NAMALWA (cell line): ENCODE measurements at regions not wholly inside any gene's neighbourhood (a gene's known extent, or its start where the extent isn't known, plus 50 kb on each side); places are given as distances from the start of the nearest gene placed in this dataset.
A peak's percentile ranks its signal among the peaks of the same experiment; 100 is the strongest.

Experiments used
- DNase-seq: peaks from one replicate; pipeline ENCODE4 v3.0.0-alpha.2; 2015; ENCODE audit warnings: low spot score

GRCh38 chr2:81549646-81550045 lies 1245.1 kb upstream of the LRRTM1 start:
- no peak for DNase-seq

GRCh38 chr2:81545626-81546025 lies 1241.1 kb upstream of the LRRTM1 start:
- no peak for DNase-seq

DNA sequence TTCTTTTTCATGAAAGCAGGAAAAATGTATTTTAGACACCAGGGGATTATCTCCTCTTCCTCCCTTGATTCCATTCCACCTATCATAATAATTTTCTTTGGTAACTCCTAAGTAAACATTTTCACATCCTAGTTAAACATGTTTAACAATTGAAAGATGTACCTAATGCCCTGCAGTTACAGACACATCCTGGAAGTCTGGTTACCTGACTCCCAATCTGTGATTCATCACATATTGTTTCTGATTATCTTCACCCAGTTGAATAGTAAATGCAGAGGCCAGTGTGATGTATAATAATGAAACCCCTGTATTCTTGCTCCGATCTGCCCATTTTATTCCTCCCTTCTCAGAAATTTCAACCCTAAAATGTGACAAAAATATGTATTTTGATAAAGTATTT lies 1237.6 kb upstream of the LRRTM1 start:
- no peak for DNase-seq

DNA sequence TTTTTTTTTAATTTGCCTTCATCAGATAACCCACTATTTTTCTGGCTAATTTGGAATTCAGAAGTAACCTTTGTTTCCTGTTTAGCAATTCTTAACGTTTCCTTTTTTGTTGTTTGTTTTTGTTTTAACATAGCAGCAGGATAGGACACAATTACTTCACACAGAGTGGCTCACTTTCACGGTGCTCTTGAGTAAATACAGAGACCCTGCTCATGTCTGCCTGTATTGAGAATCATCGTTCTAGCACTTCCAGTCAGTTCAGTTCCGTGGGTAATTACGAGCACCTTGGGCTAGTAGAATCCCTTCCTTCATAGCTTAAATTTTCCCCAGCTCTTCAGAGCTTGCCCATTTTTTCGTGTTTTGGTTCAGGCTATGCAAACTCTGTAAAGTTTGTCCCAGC lies 1225.4 kb upstream of the LRRTM1 start:
- DNase-seq, result no peak

- no peak for DNase-seq
Observed at GRCh38 chr2:81528852-81529480, 1224.4 kb upstream of the LRRTM1 start.

- DNase-seq, result no peak
Observed at GRCh38 chr2:81523344-81523743, 1218.8 kb upstream of the LRRTM1 start.

- no peak for DNase-seq
Observed at GRCh38 chr2:81513328-81513727, 1208.8 kb upstream of the LRRTM1 start.

DNA sequence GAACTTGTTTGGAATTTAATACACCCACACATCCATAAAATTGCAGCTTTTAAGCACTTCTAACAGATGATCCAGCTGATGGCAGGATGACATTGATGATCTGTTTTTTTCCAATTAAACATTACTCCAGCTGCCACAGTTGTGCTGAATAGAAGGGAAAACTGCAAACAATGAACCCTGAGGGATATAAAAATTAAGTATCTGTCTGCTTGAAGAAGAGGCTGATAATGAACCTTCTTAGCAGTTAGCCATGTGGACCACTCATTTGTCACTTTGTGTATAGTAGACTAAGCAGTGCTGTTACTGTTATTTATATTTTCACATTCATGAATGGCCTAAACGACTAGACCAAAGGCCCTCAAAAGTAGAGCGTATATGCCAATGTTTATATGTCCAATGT lies 1201.0 kb upstream of the LRRTM1 start:
- no peak for DNase-seq

DNA sequence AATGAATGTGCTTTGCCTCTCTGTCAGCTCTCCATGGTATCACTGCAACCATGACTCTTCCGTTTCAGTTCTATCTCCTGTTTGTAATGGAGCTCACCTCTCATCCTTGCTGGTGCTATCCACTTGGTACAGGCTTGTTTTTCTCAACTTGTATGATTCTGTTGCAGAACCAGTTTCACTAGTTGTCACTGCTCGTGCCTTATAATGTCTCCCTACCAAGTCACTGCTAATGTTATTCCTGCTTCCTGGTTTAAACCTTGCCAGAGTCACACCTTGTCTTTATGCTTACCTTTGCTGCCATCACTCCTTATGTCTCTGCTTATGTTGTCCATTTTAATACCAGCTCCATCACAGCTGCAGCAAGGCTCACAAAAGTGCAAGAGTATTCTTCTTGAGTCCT lies 1191.0 kb upstream of the LRRTM1 start:
- no peak for DNase-seq

GRCh38 chr2:81483254-81483653 lies 1178.7 kb upstream of the LRRTM1 start:
- DNase-seq, result no peak

DNA sequence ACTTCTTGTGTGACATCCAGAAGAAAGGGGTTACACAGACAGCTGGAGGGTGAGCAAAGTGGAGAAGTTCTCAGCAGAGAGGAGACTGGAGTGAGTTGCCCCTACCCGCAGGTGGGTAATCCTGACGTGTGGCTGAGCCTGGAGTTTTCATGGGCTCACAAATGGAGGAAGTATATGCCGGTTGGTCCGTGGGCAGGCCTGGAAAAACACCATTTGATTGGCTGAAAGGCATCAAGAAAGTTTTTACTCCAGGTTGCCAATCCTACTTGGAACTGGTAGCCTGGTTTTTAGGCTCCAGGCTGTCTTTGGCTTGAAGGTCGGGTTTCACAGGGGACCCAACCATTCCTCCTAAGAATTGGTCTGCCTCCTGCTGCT lies 1177.4 kb upstream of the LRRTM1 start:
- no peak for DNase-seq

- DNase-seq, result no peak
Observed at GRCh38 chr2:81481242-81481993, 1176.9 kb upstream of the LRRTM1 start.

DNA sequence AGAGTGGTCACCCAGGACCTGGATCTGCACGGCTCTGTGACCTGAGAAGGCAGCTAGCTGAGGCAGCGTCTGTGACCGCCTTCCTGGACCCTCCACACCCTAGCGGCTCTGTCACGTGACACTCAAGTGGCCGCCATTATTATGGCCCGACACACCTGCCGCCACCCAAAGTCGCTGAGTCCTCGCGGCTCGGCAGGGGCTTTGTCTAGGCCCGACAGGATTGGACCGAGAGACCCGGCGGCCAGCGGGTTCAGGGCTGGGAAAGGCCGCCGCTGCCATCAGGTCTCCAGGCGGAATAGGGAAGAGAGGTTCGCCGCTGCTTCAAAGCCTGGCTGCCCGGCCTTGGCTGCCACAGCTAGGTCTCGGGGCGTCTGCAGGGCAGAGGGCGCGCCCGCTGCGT lies 1162.5 kb upstream of the LRRTM1 start:
- no peak for DNase-seq

DNA sequence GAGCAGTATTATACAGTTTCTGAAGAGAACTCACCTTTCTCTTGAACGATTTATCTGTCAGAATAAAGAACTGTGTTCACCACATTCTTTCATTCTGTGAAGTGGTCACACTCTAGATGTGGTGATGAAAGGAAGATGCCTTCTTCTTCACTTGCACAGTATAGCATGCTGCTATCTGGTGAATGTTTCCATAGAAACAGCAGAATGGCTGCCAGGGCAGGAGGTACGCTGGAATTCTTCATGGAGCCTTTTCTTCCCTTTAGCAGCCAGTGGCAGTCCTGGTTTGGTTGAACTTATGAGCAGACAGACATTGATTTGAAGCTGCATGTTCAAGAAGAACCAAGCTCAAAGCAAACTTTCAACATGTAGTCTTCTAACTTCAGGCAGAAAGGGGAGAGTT lies 1157.9 kb upstream of the LRRTM1 start:
- no peak for DNase-seq

DNA sequence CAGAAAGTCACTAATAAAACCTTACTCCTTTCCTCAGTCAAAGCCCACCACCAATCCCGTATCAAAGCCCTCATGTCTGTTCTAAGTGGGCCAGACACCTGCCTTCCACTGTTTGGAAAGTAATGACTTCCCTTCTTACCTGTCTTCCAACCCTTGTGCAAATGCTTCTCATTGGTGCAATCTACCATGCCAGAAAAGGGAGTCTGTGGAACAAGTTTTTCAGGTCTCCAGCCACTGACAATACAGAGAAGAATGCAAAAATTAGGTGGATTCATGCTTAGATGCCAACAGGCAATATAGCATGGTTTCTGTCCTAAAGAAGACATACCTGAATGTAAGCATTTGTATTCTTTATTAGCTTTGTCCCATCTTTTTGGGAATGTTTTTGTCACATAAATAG lies 1140.6 kb upstream of the LRRTM1 start:
- no peak for DNase-seq

GRCh38 chr2:81437456-81438000 lies 1133.0 kb upstream of the LRRTM1 start:
- no peak for DNase-seq

DNA sequence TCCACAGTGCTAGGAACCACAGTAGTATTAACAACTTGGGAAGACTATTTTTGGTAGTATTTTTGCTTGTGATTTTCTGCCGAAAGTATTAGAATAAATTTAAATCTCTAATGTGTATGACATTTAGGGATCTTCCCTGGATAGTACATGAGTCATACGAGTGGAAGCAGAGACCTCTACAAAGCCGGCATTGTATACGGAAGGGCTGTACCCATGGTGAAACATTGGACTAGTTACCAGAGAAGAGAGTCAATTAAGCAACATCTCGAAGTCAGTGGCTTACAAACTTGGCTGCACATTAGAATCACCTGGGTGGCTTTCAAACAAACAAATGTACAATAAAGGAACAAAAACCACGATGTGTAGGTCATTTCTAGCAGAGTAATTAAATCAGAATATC lies 1131.7 kb upstream of the LRRTM1 start:
- no peak for DNase-seq

GRCh38 chr2:81412681-81413080 lies 1108.1 kb upstream of the LRRTM1 start:
- no peak for DNase-seq

GRCh38 chr2:81403508-81403907 lies 1099.0 kb upstream of the LRRTM1 start:
- DNase-seq, result no peak

DNA sequence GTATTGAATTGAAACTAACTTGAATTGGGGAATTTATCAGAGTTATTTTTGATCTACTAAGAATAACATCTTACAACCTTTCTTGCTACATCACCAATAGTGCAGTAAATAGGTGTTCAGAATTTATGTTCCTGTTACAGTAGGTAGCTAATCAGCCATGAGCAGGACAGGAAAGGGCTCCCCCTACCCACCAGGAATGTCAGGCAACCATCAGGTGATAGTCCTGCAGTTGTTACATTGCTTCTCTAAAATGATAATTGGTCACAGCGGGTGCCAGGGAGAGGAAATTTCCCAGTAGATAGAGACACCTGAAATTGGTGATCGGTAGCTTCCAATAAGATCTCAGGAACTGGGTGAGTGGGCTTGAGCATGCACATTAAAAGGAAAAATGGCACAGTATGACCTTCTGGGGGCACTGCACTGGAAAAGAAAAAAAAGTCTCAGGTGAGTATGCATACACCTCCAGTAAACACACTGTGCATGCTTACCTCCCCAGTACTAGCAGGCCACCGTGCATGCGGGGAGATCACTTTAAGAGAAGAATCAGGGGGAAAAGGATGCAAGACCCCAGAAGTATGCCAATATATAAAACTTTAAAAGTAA lies 1092.0 kb upstream of the LRRTM1 start:
- DNase-seq, result no peak

GRCh38 chr2:81395746-81396145 lies 1091.2 kb upstream of the LRRTM1 start:
- no peak for DNase-seq

DNA sequence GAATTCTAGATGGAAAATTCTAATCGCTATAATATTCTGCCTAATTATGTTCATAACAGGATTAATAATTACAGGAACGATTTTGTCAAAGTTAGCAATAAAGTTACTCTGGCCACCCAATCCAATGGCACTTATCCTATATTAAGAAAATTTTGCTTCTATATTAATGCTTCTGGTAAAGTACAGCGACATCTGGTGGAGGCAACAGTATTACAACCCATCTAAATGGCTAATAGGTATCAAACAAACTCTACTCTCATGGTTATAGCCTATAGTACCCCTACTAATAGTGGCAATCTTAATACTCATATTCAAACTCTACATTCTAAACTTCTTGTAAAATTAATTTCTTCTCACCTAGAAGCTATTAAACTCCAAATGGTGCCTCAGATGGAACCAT lies 1084.7 kb upstream of the LRRTM1 start:
- peak; percentile 54 for DNase-seq

- no peak for DNase-seq
Observed at GRCh38 chr2:81363800-81364199, 1059.2 kb upstream of the LRRTM1 start.
